ENCODE measurements at regions not wholly inside any gene's neighbourhood (a gene's known extent, or its start where the extent isn't known, plus 50 kb on each side); places are given as distances from the start of the nearest gene placed in this dataset.

GRCh38 chr4:124873361-124874171 is 161.0 kb upstream of the ANKRD50 start:
- no peak overlapping the region for H3K4me3 ChIP-seq (ENCODE audit: control insufficient read depth, low read depth, low read length)
- no peak for DNase-seq (ENCODE audit: low read depth)
- TF ChIP-seq CTCF (IDR thresholded peaks at IDR 0.05; ENCODE audit: control insufficient read depth, insufficient read depth, low read depth, low read length, missing control alignments) = no peak

- H3K4me3 ChIP-seq (ENCODE audit: control insufficient read depth, low read depth, low read length) = no peak overlapping the region
- no peak for DNase-seq (ENCODE audit: low read depth)
- TF ChIP-seq CTCF (IDR thresholded peaks at IDR 0.05; ENCODE audit: control insufficient read depth, insufficient read depth, low read depth, low read length, missing control alignments) = no peak
These were observed 160.1 kb upstream of the ANKRD50 start for GRCh38 chr4:124872659-124873058.

- no peak overlapping the region for H3K4me3 ChIP-seq (ENCODE audit: control insufficient read depth, low read depth, low read length)
- TF ChIP-seq CTCF (IDR thresholded peaks at IDR 0.05; ENCODE audit: control insufficient read depth, insufficient read depth, low read depth, low read length, missing control alignments) = no peak
- DNase-seq (ENCODE audit: low read depth) = no peak
These were observed 157.5 kb upstream of the ANKRD50 start for GRCh38 chr4:124869961-124870495.

GRCh38 chr4:124868495-124868894 is 156.0 kb upstream of the ANKRD50 start:
- no peak for DNase-seq (ENCODE audit: low read depth)
- TF ChIP-seq CTCF (IDR thresholded peaks at IDR 0.05; ENCODE audit: control insufficient read depth, insufficient read depth, low read depth, low read length, missing control alignments) = no peak
- H3K4me3 ChIP-seq (ENCODE audit: control insufficient read depth, low read depth, low read length) = no peak overlapping the region

- H3K4me3 ChIP-seq (ENCODE audit: control insufficient read depth, low read depth, low read length) = no peak overlapping the region
- no peak for TF ChIP-seq CTCF (IDR thresholded peaks at IDR 0.05; ENCODE audit: control insufficient read depth, insufficient read depth, low read depth, low read length, missing control alignments)
- DNase-seq (ENCODE audit: low read depth) = no peak
These were observed 155.0 kb upstream of the ANKRD50 start for GRCh38 chr4:124867536-124867935.

- TF ChIP-seq CTCF (IDR thresholded peaks at IDR 0.05; ENCODE audit: control insufficient read depth, insufficient read depth, low read depth, low read length, missing control alignments) = no peak
- no peak overlapping the region for H3K4me3 ChIP-seq (ENCODE audit: control insufficient read depth, low read depth, low read length)
- no peak for DNase-seq (ENCODE audit: low read depth)
These were observed 153.8 kb upstream of the ANKRD50 start for GRCh38 chr4:124866301-124866700.

Measured in AG09309 (cell line).